Thyroid gland (tissue), 4 donors: ENCODE measurements at regions not wholly inside any gene's neighbourhood (a gene's known extent, or its start where the extent isn't known, plus 50 kb on each side); places are given as distances from the start of the nearest gene placed in this dataset.

Experiments used
- DNase-seq, 2 donors: peaks; one replicate each; pipeline ENCODE4 v3.0.0-alpha.2; 2019
- H3K27ac ChIP-seq, 3 donors: fragments of 200-600 bp; sonication (generic); 1 replicate in 2 of 3; 2 replicates in 1 of 3; pipeline ENCODE4 v1.5.1; 2016 to 2019; ENCODE audit warnings: mild to moderate bottlenecking in 1 of 3, moderate library complexity in 1 of 3
- H3K27me3 ChIP-seq: fragments of 200-600 bp; sonication (generic); one replicate; pipeline ENCODE4 v1.5.1; 2019
- H3K36me3 ChIP-seq, 2 donors: fragments of 200-600 bp; sonication (generic); one replicate each; pipeline ENCODE4 v1.5.1; 2016 to 2019
- H3K4me1 ChIP-seq, 2 donors: fragments of 200-600 bp; sonication (generic); one replicate each; pipeline ENCODE4 v1.5.1; 2017 to 2019
- H3K4me3 ChIP-seq, 3 donors: fragments of 200-600 bp; sonication (generic); replicated peaks in 1 of 3; 1 replicate in 2 of 3; 2 replicates in 1 of 3; pipeline ENCODE4 v1.5.1; 2016; ENCODE audit warnings: mild to moderate bottlenecking in 1 of 3
- H3K9me3 ChIP-seq: fragments of 200-600 bp; sonication (generic); one replicate; pipeline ENCODE4 v1.5.1; 2017
- CTCF ChIP-seq, 6 experiments: fragments of 200-600 bp in 3 of 6; fragments of 450-650 bp in 3 of 6; sonication (generic) in 3 of 6; IDR thresholded peaks; one replicate each; pipeline ENCODE4 v1.5.1; 2016 to 2019; ENCODE audit warnings: antibody characterized with exemption in 6 of 6, mild to moderate bottlenecking in 2 of 6, inconsistent platforms in 1 of 6, moderate library complexity in 1 of 6
- POLR2A ChIP-seq, 2 donors: fragments of 450-650 bp; IDR thresholded peaks; one replicate each; pipeline ENCODE4 v1.6.1; 2017; ENCODE audit warnings: antibody characterized with exemption in 2 of 2, mild to moderate bottlenecking in 2 of 2, moderate library complexity in 1 of 2
- WGBS, 2 donors: methylation state at CpG; one replicate each; pipeline ENCODE4 v1.1.5; 2017; 5-methylcytosine and 5-hydroxymethylcytosine counted together
- intact Hi-C: fragments of 100-400 bp; cut with DNase I; formaldehyde crosslinking; loops from one replicate; pipeline ENCODE4 v1.15.1; 2023

GRCh38 chr13:47409778-47410177, 512.9 kb upstream of the HTR2A start:
- intact Hi-C loops = no loop called here
- no peak for TF ChIP-seq POLR2A (IDR thresholded peaks at IDR 0.05)
- no peak for TF ChIP-seq CTCF (IDR thresholded peaks at IDR 0.05)
- no peak for DNase-seq
- no peaks in the 10 kb centered on the region for H3K4me1 ChIP-seq
- no peaks in the 10 kb centered on the region for H3K27me3 ChIP-seq
- H3K4me3 ChIP-seq = no peak overlapping the region
- no peaks in the 10 kb centered on the region for H3K9me3 ChIP-seq
- 63 to 77% methylated on average over 1 of the region's 1 CpG for WGBS, 2 donors
- H3K36me3 ChIP-seq = no peaks in the 10 kb centered on the region
- no peak overlapping the region for H3K27ac ChIP-seq

- Histone ChIP-seq H3K27ac (no peak overlapping the region), H3K27me3 (no peaks in the 10 kb centered on the region), H3K4me3 (no peak overlapping the region), H3K4me1 (no peaks in the 10 kb centered on the region), H3K9me3 (no peaks in the 10 kb centered on the region), H3K36me3 (no peaks in the 10 kb centered on the region)
- intact Hi-C loops = no loop called here
- no peak for DNase-seq
- WGBS, 2 donors = 83 to 88% methylated on average over 7 of the region's 7 CpGs
- TF ChIP-seq CTCF (IDR thresholded peaks at IDR 0.05) = no peak
- TF ChIP-seq POLR2A (IDR thresholded peaks at IDR 0.05) = no peak
Observed at GRCh38 chr13:47408546-47409319, 511.9 kb upstream of the HTR2A start.

- no peaks in the 10 kb centered on the region for H3K4me1 ChIP-seq
- no peaks in the 10 kb centered on the region for H3K36me3 ChIP-seq
- WGBS, 2 donors = 43 to 46% methylated on average over 5 of the region's 5 CpGs
- H3K9me3 ChIP-seq = no peaks in the 10 kb centered on the region
- TF ChIP-seq CTCF (IDR thresholded peaks at IDR 0.05) (no peak), POLR2A (IDR thresholded peaks at IDR 0.05) (no peak)
- DNase-seq = no peak
- intact Hi-C loops = no loop called here
- no peak overlapping the region for H3K4me3 ChIP-seq
- no peaks in the 10 kb centered on the region for H3K27me3 ChIP-seq
- no peak overlapping the region for H3K27ac ChIP-seq
Observed at GRCh38 chr13:47407808-47408207, 511.0 kb upstream of the HTR2A start.

GRCh38 chr13:47399599-47399998, 502.7 kb upstream of the HTR2A start:
- no peaks in the 10 kb centered on the region for H3K4me1 ChIP-seq
- no peak overlapping the region for H3K27ac ChIP-seq
- DNase-seq = no peak
- no peaks in the 10 kb centered on the region for H3K27me3 ChIP-seq
- 48 to 55% methylated on average over 2 of the region's 2 CpGs for WGBS, 2 donors
- no peak for TF ChIP-seq CTCF (IDR thresholded peaks at IDR 0.05)
- TF ChIP-seq POLR2A (IDR thresholded peaks at IDR 0.05) = no peak
- no peaks in the 10 kb centered on the region for H3K9me3 ChIP-seq
- H3K4me3 ChIP-seq = no peak overlapping the region
- intact Hi-C loops = no loop called here
- H3K36me3 ChIP-seq = no peaks in the 10 kb centered on the region

- no peaks in the 10 kb centered on the region for H3K27me3 ChIP-seq
- TF ChIP-seq CTCF (IDR thresholded peaks at IDR 0.05) (no peak), POLR2A (IDR thresholded peaks at IDR 0.05) (no peak)
- no peak for DNase-seq
- intact Hi-C loops = no loop called here
- no peaks in the 10 kb centered on the region for H3K4me1 ChIP-seq
- no peak overlapping the region for H3K4me3 ChIP-seq
- H3K27ac ChIP-seq = no peak overlapping the region
- no peaks in the 10 kb centered on the region for H3K9me3 ChIP-seq
- WGBS, 2 donors = 45 to 65% methylated on average over 2 of the region's 2 CpGs
- H3K36me3 ChIP-seq = no peaks in the 10 kb centered on the region
Observed at GRCh38 chr13:47397739-47398138, 500.9 kb upstream of the HTR2A start.
